Spleen (tissue), 7 donors: ENCODE measurements at regions not wholly inside any gene's neighbourhood (a gene's known extent, or its start where the extent isn't known, plus 50 kb on each side); places are given as distances from the start of the nearest gene placed in this dataset.

Source experiments
- CTCF ChIP-seq, 11 experiments: fragments of 200-600 bp in 7 of 11; fragments of 450-650 bp in 4 of 11; sonication (generic) in 4 of 11; IDR thresholded peaks in 8 of 11; conservative IDR thresholded peaks in 3 of 11; 1 replicate in 7 of 11; 2 replicates in 4 of 11; pipeline versions ENCODE4 v1.4.0 to v1.8.0; 2016 to 2021; ENCODE audit warnings: antibody characterized with exemption in 11 of 11, inconsistent platforms in 4 of 11, mild to moderate bottlenecking in 1 of 11
- POLR2A ChIP-seq, 3 donors: fragments of 450-650 bp; IDR thresholded peaks; one replicate each; pipeline ENCODE4 v1.5.1; 2017; ENCODE audit warnings: antibody characterized with exemption in 3 of 3, mild to moderate bottlenecking in 1 of 3
- donor health status: DM: no; HTN: no; CAD: no; lungs with moderate emphysema.
- donor health status: DM: no; HTN: no; CAD: no.
- donor health status: DM: no; HTN: no; CAD: no.

DNA sequence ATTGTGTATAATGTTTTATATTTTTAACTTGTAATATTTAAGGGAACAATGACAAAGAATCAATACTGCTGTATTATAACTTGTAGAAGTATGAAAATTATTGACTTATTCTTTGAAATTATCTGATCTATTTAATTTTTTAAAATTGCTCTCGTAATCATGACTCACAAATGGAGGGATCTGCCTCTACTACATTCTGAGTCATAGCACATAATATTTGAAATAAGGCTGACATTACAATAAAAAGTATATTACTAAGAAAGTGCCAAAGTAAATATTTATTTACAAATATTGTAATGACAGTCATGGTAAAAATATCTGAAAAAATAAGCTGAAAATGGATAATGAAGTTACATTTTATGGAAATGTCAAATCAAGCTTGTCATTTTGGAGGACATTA, 1144.6 kb upstream of the CDH2 start:
- TF ChIP-seq CTCF (IDR thresholded peaks at IDR 0.05 in 8 of 11, conservative IDR thresholded peaks at IDR 0.05 in 3 of 11) (no peak), POLR2A (IDR thresholded peaks at IDR 0.05) (no peak)
